SK-N-DZ (cell line): ENCODE measurements at regions not wholly inside any gene's neighbourhood (a gene's known extent, or its start where the extent isn't known, plus 50 kb on each side); places are given as distances from the start of the nearest gene placed in this dataset.
"Not testable (repeated sequence)": the region's sequence is repeated elsewhere in the genome, so short reads cannot be mapped to it uniquely, and the experiment has no call there.

Experiments
- DNase-seq: peaks from one replicate; pipeline ENCODE4 v3.0.0-alpha.2; 2015; ENCODE audit warnings: low spot score

DNA sequence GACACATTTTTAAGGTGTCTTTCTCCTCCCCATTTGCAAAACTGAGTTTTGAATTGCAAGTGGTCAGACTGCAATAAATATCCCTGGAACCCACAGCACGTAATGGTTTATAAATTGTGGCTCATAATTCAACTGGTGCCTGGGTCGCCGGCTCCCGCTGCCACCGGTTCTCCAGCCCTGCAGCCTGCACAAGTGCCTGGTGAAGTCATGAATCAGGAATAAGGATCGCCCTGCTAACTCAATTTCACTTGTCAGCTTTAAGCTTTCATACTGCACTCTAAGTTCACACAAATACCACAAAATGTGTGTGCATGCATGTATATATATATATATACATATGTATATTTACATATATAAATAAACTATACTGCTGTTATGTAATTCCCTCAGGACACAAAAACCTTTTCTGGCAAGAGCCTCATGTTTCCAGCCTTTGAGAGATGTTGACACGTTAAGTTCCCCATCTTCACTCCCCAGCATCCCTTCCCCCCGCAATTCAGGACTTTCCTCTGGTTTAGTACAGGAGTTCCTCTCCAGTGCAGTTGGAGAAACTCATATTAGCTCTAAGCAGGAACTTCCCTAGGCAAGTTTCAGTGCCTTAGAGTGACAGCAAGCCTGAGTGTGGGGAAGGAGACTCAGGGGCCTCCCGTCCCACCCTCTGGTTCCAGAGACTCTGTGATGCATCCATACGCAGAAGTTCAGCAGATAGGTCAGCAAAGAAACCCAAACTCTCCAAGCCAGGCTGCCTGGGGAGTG is 129.2 kb upstream of the UNC5B start:
- no peak for DNase-seq

DNA sequence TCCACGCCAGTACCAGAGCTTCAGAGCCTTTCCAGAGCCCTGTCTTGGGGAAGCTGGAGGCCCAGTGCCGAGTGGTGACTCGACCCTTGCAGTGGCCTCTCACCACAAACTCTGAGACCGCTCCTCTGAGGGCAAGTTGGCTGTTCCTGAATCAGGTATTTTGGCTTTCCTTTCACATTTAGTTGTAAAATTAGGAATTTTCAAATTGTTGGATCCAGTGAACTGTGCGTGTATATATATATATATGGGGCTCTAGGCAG is 128.7 kb upstream of the UNC5B start:
- no peak for DNase-seq

DNA sequence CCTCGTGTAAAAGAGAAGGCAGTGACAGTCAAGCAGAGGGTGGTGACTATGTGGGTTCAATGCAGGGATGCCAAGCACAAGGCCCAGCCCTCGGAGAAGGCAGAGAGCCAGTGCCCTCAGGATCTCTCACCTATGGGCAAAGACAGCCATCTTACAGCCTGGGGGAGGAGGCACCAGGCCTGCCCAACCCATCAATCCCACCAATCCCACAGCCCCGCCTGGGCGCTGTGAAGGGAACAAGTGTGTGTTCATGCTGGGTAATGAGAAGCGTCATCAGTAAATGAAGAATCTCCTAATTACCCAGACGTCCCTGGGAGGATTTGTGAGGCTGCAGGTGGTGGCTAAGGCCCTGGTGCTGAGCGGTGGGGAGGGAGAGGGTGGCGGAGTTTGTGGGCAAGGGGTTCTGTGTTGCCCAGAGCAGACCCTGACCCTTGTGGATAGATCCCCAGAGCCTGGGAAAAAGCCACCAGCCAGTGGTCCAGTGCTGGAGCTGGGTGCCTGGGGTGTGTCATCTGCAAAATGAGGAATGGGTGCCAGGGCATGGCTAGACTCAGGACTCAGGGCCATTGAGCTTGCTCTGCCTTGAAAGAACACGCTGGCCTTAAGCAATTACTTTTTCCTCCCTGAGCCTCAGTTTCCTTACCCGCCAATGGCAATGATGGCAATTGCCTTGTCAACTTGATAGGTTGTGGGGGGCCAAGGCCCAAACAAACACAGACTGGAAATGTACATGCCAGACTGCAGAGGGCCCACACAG is 128.1 kb upstream of the UNC5B start:
- DNase-seq: no peak

DNA sequence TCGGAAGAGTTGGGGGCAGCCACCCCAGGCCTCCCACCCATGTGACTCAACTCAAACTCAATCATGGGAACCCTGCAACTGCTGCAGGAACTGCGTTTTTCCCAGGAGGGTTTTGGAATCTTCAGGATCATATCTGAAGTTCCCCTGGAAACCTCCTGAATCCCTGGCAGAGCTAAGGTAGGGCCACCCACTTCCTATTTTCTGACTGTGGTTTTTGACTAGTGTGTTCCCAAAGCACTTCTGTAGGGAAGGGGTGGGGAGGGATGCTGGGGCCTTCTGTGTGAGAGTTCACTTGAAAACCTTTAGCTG is 127.6 kb upstream of the UNC5B start:
- no peak for DNase-seq

DNA sequence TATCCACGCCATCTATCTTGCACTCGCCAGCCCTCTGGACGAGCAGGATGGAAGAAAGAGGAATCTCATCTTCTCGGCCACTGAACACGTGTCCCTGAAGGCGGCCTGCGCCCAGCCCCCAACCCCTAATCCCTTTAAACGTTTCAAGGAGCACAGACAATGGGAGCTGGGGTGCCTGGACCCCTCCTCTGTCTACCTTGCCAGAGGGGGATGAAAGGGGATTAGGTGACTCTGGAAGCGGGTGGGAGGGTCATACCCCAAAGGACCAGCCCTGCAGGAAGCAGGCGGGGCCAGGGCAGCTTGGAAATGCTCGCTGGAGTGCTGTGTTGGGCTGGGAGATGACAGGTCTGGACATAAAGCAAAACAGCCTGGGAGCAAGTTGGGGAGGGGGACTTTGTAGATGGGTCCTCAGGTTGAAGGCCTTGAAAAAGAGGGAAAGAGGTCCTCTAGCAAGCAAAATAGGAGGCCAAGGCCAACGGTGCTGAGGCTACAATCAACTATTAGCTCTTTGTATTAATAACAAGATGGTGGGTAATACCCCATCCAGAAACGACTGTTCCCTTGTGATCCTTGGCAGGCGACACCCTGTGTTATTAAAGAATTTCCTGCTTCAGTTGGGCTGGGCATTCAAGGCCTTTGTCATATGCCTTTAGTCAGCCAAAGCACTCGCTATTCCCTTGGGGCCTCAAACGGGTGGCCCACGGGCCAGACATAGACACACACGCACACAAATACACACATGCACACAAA is 126.5 kb upstream of the UNC5B start:
- DNase-seq: peak; percentile 78

DNA sequence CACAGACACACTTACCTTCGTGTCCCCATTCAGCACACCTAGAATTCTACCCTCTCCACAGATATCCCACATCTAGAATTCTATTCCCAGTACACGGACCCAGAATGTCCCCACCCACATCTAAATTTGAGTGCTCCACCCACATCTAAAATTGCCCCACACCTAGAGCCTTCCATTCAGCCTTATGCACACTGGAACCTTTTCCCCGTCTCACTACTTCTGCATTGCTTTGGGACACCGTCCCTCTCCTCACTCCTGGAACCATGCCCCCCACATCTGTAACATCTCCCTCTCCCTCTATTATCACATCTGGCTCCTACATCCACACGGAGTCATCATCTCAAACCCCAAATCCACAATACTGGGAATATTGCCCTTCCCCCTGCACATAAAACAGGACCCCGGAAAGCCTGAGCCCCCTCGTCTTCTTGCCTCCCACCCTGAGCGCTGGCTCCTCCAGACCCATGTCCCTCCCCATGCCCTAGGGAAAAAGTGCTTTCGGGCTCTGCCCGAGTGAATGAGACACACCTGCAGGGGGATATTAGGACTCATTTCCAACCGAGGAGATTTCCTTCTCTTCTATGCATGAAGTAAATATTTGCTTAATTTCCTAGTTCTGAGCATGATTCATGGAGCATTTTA is 125.8 kb upstream of the UNC5B start:
- no peak for DNase-seq

DNA sequence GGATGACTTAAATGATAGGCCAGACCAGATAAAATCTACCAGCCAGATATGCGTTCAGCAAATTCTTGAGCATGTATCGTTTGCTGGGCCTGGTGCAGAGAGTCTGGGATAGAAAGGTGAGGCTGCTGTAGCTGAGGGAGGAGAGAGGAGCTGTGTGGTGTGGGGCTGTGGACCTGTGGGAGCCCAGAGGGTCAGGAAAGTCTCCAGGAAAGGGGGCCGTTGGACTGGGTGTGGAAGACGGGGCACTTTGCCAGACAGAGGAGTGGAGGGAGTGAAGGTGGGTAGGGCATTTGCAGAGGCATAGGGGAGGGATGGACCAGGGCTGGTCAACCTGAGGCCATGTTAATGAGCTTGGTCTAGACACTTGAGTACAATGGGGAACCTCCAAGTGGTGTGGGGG is 124.7 kb upstream of the UNC5B start:
- DNase-seq: no peak

DNA sequence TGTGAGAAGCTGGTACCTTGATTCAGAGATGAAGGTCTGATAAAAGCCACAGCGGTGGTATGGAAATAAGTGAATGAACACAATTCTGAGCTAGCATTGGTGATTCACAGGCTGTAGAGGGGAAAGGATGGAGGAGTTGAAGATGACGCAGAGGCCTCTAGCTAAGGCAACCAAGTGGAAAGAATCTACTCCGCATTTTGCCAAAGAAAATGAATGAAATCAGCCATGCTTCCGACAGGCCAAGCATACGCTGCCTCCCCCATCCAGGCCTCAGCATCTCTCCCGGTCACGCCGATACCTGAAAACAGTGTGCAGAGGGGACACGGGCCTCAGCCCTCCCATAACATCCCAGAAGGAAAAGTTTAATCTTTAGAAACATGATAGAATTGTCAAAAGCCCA is 124.3 kb upstream of the UNC5B start:
- DNase-seq: no peak

DNA sequence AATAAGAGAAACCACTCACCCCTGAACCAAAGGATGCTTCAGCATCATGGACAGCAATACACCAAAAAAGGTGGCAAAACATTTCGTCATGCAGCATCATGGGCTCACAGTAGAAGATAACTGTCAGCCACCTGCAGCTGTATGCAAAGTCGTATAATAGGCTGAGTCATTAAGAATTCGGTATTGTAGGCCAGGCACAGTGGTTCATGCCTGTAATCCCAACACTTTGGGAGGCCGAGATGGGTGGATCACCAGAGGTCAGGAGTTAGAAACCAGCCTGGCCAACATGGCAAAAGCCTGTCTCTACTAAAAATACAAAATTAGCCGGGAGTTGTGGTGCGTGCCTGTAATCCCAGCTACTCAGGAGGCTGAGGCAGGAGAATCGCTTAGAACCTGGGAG is 123.8 kb upstream of the UNC5B start:
- not testable (repeated sequence) for DNase-seq

DNA sequence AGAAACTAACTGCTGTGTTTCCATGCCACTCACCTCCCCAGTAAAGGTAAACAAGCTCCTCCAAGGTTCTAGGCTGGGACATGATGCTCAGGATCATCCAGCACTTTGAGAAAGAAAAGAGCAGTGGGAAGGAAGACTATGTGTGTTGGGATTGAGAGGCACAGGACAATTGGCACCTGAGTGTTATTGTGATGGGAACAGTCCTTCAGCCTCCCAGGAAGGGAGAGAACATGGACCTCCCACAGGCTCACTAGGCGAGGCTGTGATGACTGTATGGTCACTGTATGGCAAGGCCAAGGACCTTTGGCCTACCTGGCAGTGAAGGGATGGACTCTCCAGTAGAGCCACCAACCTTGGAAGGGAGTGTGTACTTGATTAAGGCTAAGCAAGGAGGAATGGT is 123.2 kb upstream of the UNC5B start:
- no peak for DNase-seq

DNA sequence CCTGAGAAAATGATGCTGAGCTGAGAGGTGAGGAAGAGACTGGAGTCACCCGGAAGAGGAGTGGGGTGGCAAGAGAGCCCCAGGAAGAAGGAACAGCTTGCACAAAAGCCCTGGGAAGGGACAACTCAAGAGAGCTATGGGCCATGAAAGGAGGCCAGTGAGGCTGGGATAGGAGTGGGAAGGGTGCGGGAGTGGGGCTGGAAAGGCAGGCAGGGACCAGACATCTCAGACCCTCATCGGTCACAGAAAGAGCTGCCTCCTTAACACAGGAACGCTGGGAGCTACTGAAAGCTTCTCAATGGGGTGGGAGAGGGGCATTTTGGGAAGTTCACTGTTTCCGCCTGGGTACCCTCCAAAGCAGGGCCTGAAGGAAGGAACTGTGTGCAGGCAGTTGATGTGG is 122.0 kb upstream of the UNC5B start:
- no peak for DNase-seq

DNA sequence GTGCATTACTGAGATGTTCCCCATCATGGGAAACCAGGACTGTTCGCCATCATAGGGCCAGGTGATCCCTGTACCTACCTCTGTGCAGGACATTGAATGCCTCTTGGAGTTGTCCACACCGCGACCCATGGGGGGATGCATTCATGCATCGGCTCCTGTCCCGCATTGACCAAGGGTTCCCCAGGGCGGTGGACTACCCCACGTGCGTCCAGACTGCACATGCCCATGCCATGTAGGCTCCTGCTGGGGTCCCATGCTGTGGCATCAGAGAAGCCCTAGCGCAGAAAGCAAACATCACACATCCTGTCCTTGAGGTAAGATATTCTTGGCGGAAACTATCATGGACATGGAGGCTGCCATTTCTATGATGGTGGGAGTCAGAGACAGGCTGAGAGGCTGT is 121.6 kb upstream of the UNC5B start:
- no peak for DNase-seq

DNA sequence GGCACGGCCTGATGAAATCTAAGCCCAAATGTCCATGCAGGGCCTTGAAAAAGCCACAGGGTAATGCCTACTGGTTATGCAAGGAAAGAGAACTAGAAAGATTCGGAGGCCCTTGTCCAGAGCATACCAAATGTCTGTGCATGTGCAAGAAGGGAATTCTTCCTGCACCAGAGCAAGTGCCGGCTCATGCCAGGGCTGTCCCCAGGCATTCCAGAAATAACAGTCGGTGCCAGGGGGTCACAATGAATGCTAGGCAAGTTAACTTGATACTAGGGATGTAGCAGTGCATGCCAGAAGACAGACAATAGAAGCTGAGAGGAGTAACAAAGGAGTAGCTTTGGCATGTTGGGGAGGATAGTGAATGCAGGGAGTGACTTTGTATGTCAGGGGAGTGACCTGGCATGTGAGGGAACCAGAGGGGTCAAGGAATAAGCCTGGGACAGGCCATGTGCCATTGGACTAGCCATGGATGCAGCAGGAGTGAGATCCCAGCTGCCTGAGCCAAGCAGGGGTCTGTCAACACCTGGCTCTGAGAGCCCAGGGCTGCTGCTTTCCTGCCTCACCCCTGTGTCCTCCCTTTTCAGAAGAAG is 119.5 kb upstream of the UNC5B start:
- DNase-seq: no peak

DNA sequence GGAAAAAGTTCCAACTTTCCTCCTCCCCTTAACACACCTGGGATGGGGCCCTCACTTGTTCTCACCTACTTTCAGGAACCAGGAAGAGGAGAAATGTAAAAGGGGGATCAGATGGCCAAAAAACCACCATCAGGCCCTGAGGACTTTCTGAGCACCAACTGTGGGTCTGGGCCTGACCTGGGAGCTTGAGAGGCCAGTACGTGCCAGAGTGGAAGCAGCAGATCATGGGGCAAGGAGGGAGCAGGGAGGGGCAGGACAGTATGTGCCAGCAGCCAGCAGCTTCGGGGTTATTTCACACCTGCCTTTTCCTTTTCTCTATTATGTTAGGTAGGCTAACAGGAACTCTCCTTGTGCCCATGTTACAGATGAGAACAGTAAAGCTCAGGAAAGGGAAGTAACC is 118.8 kb upstream of the UNC5B start:
- DNase-seq: no peak

DNA sequence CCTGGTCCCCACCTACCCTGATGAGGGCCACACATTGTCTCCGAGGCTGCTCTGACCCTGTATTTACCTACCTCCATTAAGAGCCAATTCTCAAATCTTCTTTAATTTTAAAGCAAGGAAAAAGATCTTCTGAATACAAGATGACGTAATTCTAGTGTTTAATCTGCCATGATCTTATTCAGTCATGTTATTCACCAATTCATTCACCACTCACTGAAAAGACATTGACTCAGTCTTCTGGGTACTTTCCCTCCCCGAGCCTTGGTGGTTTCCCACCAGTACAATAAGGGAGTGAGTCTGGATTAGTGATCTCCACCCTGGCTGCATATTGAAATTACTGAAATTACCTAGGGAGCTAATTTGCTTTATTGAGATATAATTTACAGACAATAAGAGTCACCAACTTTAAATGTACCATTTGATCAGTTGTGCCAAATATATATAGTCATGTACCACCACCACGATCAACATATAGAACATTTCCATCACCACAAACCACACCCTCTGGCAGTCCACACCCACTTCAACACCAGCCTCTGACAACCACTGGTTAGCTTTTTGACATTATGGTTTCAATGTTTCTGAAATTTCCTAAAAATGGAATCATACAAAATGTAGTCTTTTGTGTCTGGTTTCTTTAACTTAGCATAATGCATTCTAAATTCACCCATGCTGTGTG is 117.5 kb upstream of the UNC5B start:
- no peak for DNase-seq

DNA sequence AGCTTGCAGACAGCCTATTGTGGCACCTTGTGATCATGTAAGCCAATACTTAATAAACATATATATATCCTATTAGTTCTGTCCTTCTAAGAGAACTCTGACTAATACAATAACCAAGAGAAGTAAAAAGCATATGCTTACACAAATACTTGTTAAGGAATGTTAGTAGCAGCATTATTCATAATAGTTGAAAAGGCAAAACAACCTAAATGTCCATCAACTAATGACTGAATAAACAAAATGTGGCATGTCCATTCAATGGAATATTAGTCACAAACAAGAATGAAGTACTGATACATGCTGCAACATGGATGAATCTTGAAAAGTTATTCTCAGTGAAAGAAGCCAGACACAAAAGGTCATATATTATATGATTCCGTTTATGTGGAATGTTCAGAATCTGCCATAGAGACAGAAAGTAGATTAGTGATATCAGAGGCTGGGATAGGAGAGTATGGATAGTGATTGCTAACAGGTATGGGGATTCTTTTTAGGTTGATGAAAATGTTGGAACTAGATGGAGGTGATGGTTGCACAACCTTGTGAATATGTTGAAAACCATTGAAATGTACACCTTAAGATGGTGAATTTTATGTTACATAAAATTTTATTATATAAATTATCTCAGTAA is 112.5 kb upstream of the UNC5B start:
- DNase-seq: no peak

DNA sequence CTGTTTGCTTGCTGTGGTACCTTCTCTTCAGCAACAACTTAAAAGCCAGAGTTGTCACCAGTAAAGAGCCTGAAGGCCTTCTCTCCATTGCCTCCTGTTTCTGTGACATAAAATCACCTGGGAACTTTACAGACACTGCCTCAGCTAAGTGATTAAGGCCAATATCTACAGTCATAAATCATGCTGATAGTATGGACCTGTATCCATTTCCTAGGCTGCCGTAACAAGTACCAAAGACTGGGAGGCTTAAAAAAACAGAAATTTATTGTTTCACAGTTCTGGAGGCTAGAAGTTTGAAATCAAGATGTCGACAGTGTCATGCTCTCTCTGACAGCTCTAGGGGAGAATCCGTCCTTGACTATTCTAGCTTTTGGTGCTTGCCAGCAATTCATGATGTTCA is 108.4 kb upstream of the UNC5B start:
- no peak for DNase-seq

DNA sequence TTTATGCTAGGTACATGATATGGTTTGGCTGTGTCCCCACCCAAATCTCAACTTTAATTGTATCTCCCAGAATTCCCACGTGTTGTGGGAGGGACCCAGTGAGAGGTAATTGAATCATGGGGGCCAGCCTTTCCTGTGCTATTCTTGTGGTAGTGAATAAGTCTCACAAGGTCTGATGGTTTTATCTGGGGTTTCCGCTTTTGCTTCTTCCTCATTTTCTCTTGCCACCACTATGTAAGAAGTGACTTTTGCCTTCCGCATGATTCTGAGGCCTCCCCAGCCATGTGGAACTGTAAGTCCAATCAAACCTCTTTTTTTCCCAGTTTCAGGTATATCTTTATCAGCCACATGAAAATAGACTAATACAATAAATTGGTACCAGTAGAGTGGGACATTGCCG is 106.2 kb upstream of the UNC5B start:
- not testable (repeated sequence) for DNase-seq

DNA sequence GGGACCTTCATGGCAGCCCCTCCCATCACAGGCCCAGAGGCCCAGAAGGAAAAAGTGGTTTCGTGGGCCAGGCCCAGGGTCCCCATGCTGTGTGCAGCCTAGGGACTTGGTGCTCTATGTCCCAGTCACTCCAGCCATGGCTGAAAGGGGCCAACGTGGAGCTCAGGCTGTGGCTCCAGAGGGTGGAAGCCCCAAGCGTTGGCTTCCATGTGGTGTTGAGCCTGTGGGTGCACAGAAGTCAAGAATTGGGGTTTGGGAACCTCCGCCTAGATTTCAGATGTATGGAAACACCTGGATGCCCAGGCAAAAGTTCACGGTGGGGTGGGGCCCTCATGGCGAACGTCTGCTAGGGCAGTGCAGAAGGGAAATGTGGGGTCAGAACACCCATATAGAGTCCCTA is 105.3 kb upstream of the UNC5B start:
- not testable (repeated sequence) for DNase-seq

DNA sequence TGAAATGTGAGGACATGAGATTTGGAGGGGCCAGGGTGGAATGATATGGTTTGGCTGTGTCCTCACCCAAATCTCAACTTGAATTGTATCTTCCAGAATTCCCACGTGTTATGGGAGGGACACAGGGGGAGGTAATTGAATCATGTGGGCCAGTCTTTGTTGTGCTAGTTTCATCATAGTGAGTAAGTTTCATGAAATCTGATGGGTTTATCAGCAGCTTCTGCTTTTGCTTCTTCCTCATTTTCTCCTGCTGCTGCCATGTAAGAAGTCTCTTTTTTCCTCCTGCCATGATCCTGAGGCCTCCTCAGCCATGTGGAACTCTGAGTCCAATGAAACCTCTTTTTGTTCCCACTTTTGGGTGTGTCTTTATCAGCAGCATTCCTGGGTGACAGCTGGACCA is 104.3 kb upstream of the UNC5B start:
- DNase-seq: not testable (repeated sequence)

DNA sequence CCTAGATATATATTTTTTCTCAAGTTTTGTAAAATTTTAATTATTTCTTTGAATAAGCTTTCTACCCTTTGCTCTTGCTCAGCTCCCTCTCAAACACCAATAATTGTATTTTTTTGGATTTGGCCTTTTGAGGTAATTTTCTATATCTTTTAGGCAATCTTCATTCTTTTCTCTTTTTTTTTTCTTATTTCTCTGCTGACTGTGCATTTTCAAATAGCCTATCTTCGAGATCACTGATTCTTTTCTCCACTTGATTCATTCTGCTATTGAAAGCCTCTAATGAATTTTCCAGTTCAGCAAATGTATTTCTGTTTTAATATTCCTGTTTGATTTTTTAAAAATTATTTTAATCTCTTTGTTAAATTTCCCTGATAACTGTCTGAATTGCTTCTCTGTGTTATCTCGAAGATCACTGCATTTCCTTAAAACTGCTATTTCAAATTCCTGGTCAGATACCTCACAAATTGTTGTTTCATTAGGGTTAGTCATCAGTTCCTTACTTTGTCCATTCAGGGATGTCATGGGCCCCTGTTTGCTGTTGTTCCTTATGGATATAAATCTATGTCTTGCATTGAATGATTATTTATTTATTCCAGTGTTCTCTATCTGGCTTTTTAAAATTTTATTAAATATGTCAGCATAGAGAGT is 100.1 kb upstream of the UNC5B start:
- no peak for DNase-seq
